Upper lobe of left lung (tissue), 6 donors: ENCODE measurements at regions not wholly inside any gene's neighbourhood (a gene's known extent, or its start where the extent isn't known, plus 50 kb on each side); places are given as distances from the start of the nearest gene placed in this dataset.

Source experiments
- ATAC-seq, 2 donors: fragments of 200-7000 bp; cut with Tn5 transposase; one replicate each; pipeline ENCODE4 v1.9.1; 2022; ENCODE audit warnings: mild to moderate bottlenecking in 2 of 2, moderate library complexity in 2 of 2; ENCODE audit not compliant: low FRiP score in 2 of 2
- DNase-seq, 2 donors: peaks; one replicate each; pipeline ENCODE4 v3.0.0-alpha.2; 2019 to 2020
- H3K27ac ChIP-seq, 4 donors: fragments of 200-600 bp; sonication (generic); one replicate each; pipeline ENCODE4 v1.5.1; 2016 to 2019
- H3K27me3 ChIP-seq, 4 donors: fragments of 200-600 bp; sonication (generic); one replicate each; pipeline ENCODE4 v1.5.1; 2017 to 2019
- H3K36me3 ChIP-seq, 4 donors: fragments of 200-600 bp; sonication (generic); one replicate each; pipeline ENCODE4 v1.5.1; 2016 to 2019
- H3K4me1 ChIP-seq, 4 donors: fragments of 200-600 bp; sonication (generic); one replicate each; pipeline ENCODE4 v1.5.1; 2018 to 2019
- H3K4me3 ChIP-seq, 4 donors: fragments of 200-600 bp; sonication (generic); one replicate each; pipeline ENCODE4 v1.5.1; 2017 to 2019; ENCODE audit warnings: mild to moderate bottlenecking in 2 of 4, moderate library complexity in 1 of 4
- H3K9me3 ChIP-seq, 4 donors: fragments of 200-600 bp; sonication (generic); one replicate each; pipeline ENCODE4 v1.5.1; 2018 to 2019
- CTCF ChIP-seq, 6 experiments: fragments of 450-650 bp in 4 of 6; fragments of 200-600 bp in 2 of 6; sonication (generic) in 2 of 6; IDR thresholded peaks; one replicate each; pipeline ENCODE4 v1.5.1; 2016 to 2019; ENCODE audit warnings: antibody characterized with exemption in 6 of 6
- EP300 ChIP-seq, 4 donors: sonication (generic); formaldehyde crosslinking; IDR thresholded peaks; one replicate each; pipeline ENCODE4 v1.5.1; 2017; ENCODE audit warnings: antibody characterized with exemption in 4 of 4, control low read depth in 2 of 4
- POLR2A ChIP-seq, 4 donors: fragments of 450-650 bp; IDR thresholded peaks; one replicate each; pipeline ENCODE4 v1.5.1; 2016 to 2017; ENCODE audit warnings: antibody characterized with exemption in 4 of 4, mild to moderate bottlenecking in 2 of 4
- POLR2AphosphoS5 ChIP-seq, 2 donors: sonication (generic); formaldehyde crosslinking; IDR thresholded peaks; one replicate each; pipeline ENCODE4 v1.5.1; 2017; ENCODE audit warnings: antibody characterized with exemption in 2 of 2
- WGBS, 2 donors: methylation state at CpG; one replicate each; pipeline ENCODE4 v1.1.5; 2017 to 2018; 5-methylcytosine and 5-hydroxymethylcytosine counted together
- donor health status: DM: no; HTN: no; CAD: no; lungs with moderate emphysema.
- donor health status: DM: no; HTN: yes; CAD: no; lungs with severe emphysema.

- TF ChIP-seq CTCF (IDR thresholded peaks at IDR 0.05) (no peak), EP300 (IDR thresholded peaks at IDR 0.05) (no peak), POLR2AphosphoS5 (IDR thresholded peaks at IDR 0.05) (no peak), POLR2A (IDR thresholded peaks at IDR 0.05) (no peak)
- H3K36me3 ChIP-seq, result no peaks in the 10 kb centered on the region
- H3K27me3 ChIP-seq, result no peaks in the 10 kb centered on the region
- no peak overlapping the region for H3K4me3 ChIP-seq
- whole genome bisulfite sequencing, 2 donors, result 71 to 75% methylated on average over 6 of the region's 6 CpGs
- ATAC-seq (no peak), DNase-seq (peak; percentile 22 to 31)
- H3K4me1 ChIP-seq, result peaks cover 13 to 19% (median 16%) of the 10 kb centered on the region in 4 donors
- H3K9me3 ChIP-seq, result no peaks in the 10 kb centered on the region
- no peak overlapping the region for H3K27ac ChIP-seq
Measured at GRCh38 chr21:33980276-33980916, 64.8 kb upstream of the ATP5PO start.

GRCh38 chr21:33978585-33978984, 63.0 kb upstream of the ATP5PO start:
- Histone ChIP-seq H3K27me3 (no peaks in the 10 kb centered on the region), H3K4me3 (no peak overlapping the region), H3K27ac (no peak overlapping the region), H3K4me1 (peaks cover 13 to 20% (median 17%) of the 10 kb centered on the region in 4 donors), H3K9me3 (no peaks in the 10 kb centered on the region), H3K36me3 (no peaks in the 10 kb centered on the region)
- TF ChIP-seq POLR2A (IDR thresholded peaks at IDR 0.05), result no peak
- no peak for TF ChIP-seq EP300 (IDR thresholded peaks at IDR 0.05)
- TF ChIP-seq CTCF (IDR thresholded peaks at IDR 0.05), result no peak
- TF ChIP-seq POLR2AphosphoS5 (IDR thresholded peaks at IDR 0.05), result no peak
- DNase-seq (no peak), ATAC-seq (no peak)
- 91 to 94% methylated on average over 4 of the region's 4 CpGs for WGBS, 2 donors

GRCh38 chr21:33977721-33978369, 62.2 kb upstream of the ATP5PO start:
- WGBS, 2 donors, result 87 to 88% methylated on average over 12 of the region's 12 CpGs
- H3K27me3 ChIP-seq, result no peaks in the 10 kb centered on the region
- peaks cover 13 to 20% (median 17%) of the 10 kb centered on the region in 4 donors for H3K4me1 ChIP-seq
- no peak for ATAC-seq
- H3K36me3 ChIP-seq, result no peaks in the 10 kb centered on the region
- H3K27ac ChIP-seq, result no peak overlapping the region
- no peak overlapping the region for H3K4me3 ChIP-seq
- H3K9me3 ChIP-seq, result no peaks in the 10 kb centered on the region
- TF ChIP-seq EP300 (IDR thresholded peaks at IDR 0.05) (no peak), POLR2A (IDR thresholded peaks at IDR 0.05) (no peak), CTCF (IDR thresholded peaks at IDR 0.05) (no peak), POLR2AphosphoS5 (IDR thresholded peaks at IDR 0.05) (no peak)
- no peak for DNase-seq

GRCh38 chr21:33977017-33977720, 61.6 kb upstream of the ATP5PO start:
- Histone ChIP-seq H3K4me3 (no peak overlapping the region), H3K27me3 (no peaks in the 10 kb centered on the region), H3K27ac (peak overlapping the region in 2 of 4 donors; percentile 52 to 78), H3K36me3 (no peaks in the 10 kb centered on the region), H3K4me1 (peaks cover 13 to 20% (median 17%) of the 10 kb centered on the region in 4 donors), H3K9me3 (no peaks in the 10 kb centered on the region)
- TF ChIP-seq POLR2AphosphoS5 (IDR thresholded peaks at IDR 0.05) (no peak), POLR2A (IDR thresholded peaks at IDR 0.05) (no peak), EP300 (IDR thresholded peaks at IDR 0.05) (no peak)
- DNase-seq (no peak), ATAC-seq (no peak)
- WGBS, 2 donors, result 62 to 71% methylated on average over 6 of the region's 6 CpGs
